DMS53 treated with DMSO at 0.1 percent for 48 hours (cell line): ENCODE measurements at regions not wholly inside any gene's neighbourhood (a gene's known extent, or its start where the extent isn't known, plus 50 kb on each side); places are given as distances from the start of the nearest gene placed in this dataset.
"Not testable (repeated sequence)": the region's sequence is repeated elsewhere in the genome, so short reads cannot be mapped to it uniquely, and the experiment has no call there.

Source experiments
- DNase-seq: peaks from one replicate; lab custom pipeline; 2025; ENCODE audit not compliant: unreplicated experiment; lab: John Stamatoyannopoulos, UW

DNA sequence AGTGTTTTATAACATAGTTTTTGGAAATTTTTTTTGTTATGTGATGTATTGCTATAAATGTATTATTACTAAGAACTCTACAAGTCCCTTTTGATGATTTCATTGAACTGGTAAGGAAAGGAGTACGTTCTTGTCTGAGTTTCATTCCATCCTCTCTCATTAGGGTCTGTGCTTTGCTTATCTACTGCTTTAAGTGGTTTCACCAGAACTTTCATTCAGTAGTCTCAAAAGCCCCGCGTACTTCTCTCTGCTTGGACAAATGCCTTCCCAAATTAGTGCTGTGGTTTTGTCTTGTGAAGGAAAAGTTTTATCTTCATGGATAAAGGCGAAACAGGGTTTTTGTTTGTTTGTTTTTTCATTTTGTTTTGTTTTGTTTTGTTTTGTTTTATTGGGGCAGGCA, 469.8 kb upstream of the WWC1 start:
- no peak for DNase-seq

DNA sequence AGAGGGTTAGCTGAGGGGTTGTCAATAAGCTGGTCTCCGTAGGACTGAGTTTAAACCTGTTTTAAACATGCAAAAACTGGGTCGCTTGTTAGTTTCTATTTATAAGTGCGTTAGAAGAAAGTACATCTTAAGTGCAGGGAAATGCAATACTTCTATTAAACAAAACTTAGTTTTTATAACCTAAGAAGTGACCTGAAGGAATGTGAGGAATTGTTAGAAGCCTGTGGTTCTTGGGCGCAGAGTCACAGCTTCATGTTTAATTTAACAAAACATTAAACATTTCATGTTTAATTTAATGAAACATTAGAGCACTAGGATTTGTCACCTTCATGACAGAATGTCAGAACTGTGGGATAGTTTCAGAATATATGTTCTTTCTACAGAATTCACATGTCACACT, 469.2 kb upstream of the WWC1 start:
- DNase-seq: no peak

DNA sequence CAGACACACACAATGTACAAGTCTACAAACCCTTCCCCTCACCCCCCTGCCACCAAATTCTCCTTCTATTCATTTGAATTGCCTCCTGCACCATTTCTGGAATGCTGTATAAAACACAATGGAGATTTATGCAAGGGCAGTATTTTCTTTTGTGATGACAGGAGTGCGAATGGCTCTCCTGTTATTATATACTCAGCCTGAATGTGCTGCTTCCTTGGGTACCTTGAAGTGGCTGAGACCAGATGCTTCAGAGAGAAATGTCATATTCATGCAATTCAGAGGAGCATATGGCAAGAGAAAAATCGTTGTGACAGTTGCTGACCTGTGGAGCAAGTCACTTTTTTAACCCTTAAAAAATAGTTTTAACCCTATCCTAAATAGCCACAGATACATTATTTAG, 468.0 kb upstream of the WWC1 start:
- no peak for DNase-seq

DNA sequence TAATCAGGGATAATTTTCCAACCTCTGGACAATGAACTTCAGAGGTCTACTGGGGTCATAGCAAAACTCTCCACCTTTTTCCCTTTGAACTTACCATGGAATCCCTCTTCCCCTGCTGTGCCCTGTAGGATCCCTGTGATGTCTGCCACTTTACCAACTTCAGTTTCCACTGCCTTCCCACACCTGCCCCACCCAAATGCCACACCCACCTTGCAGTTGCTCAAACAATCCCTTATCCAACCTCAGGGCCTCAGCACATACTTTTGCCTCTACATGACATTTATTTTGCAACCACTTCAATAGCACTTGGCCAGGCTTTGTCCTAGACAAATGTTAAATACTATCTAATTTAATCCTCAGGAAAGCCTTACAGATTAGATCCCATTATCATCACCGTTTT, 463.7 kb upstream of the WWC1 start:
- no peak for DNase-seq

DNA sequence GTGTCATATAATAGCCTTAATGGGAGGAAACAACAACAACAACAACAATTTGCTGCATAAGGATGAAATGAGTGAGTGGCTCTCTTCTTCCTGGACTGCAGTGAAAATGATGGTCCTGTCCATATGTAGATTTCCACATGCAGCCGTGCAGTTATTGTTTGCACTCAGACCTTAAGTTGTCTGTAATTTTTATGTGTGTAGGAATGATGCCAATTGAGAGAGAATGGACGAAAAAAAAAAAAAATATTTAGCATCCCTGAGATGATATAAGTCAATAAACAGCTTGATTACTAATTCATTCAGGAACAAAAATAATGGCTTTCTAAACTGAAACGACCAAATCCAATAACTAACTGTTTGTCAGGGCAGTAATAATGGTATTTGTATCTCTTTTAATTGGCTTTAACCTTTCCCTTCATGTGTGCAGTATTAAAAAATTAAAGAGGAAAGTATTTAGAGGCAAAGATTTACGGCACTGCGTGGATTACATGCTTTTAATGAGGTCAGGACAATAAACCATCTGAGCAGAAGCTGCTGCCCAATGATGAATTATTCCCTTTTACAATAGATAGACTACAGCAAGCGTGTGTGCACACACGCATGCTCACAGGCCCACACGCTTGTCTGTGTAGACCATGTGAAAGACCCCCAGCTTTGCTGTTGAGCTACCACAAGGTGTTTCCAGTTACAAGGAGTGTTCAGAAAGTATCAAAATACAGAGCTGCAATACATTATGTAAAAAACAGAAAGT, 459.5 kb upstream of the WWC1 start:
- DNase-seq: no peak

DNA sequence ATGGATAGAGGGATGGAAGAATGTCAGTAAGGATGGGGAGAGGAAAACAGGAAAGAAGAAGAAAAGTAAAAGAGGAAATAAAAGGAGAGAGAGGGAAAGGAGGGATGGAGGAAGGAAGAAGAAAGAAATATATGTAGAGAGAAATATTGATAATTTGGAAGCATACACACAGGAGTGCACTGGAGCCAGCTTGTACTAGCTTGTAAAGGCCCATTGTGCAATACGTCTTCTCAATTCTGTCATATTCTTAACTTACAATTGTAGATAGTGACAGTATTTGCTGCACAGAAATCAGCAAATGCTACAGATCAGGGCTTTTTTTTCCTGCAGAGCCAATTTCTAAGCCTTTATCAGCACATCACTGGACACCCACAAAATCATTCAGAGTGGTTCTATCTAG, 458.8 kb upstream of the WWC1 start:
- no peak for DNase-seq

DNA sequence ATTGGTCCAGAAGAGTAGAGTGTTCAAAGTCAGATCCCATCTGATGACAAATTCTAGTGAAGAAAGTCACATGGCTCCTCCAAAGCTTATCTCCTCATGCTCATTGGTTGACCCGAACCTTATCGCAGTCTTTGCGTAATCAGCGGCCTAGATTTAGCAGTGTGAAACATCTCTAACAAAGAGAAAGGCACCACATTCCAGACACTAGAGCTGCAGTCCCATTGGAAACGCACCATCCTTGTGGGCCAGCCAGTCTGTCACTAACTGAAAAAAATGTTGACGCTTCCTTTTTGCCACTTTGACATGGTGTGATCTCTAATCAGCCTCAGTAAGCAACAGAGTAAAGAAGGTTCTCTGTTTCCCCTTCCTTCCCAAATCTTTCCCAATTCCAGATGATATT, 458.0 kb upstream of the WWC1 start:
- no peak for DNase-seq

DNA sequence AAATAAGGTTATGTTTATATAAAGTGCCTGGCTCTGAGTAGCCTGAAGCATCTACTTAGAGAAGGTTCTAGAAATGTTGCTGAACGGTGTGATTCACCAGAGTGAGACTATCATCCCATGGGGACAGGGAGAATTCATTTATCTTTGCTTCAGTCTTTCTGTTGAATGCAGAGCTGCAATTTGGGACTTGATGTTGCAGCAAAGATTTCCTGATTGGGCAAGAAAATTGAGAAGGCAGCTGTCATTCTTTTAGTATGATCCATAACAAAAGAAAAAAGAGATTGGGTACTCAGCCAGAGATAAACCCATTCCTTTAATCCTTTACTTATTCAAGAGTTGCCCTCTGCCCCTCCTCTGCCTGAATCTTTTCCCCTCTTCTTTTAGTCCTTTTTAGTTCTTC, 456.3 kb upstream of the WWC1 start:
- DNase-seq: no peak

DNA sequence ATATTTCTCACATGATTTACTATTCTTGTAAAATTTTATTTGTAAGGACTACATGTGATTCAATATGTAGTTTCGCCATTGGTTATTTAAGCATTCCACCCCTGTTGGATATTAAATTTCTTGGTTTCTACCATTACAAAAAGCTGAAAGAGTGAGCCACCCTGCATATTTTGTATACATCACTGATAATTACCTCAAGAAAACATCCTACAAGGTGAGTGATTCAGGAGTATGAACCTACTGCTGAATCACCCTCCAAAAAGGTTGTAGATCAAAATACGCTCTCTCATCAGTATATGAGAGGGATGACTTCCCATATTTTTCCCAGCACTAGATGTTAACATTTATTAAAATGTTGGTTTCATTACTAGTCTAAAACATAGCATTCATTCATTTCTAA, 454.3 kb upstream of the WWC1 start:
- no peak for DNase-seq

DNA sequence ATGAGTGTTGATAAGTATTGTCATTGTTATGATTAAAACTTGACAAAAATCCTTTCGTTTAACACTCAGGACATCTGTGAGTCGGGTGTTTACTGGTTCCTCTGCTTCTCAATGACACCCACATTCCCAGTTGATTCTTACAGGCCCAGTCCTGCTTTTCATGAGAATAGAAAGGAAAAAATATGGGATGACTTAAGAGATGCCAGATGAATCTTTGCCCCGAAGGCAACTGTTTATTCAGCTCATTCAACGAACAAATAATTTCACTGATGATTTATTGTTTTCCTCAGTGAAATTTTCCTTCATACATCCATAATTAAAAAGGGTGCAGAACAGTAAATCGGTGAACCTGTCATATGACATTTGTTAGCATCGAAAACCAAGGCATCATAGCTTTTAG, 452.4 kb upstream of the WWC1 start:
- no peak for DNase-seq

DNA sequence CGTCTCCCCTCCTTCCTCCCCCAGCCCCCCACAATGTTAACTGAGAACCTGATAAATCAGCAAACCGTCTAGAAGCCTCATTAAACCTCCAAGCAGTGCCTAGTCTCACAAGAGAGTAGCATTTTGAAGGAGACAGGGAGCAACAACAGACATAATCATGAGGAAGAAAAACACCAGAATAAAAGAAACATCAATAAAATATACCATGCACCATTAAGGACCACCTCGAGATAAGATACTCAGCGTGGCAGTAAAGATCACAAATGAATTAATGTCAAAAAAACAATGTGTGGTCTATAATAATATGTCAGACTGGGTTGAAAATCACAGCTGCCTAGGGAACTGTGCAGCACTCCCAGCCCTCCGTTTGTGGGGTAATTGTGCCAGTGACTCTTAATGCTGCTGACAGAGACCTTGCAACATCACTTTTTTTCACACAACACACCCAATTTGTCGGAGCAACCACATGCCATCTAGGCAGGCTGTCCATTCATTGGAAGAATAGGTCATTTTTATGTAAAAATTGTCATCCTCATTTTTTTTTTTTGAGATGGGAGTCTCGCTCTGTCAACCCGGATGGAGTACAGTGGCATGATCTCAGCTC, 450.8 kb upstream of the WWC1 start:
- no peak for DNase-seq

DNA sequence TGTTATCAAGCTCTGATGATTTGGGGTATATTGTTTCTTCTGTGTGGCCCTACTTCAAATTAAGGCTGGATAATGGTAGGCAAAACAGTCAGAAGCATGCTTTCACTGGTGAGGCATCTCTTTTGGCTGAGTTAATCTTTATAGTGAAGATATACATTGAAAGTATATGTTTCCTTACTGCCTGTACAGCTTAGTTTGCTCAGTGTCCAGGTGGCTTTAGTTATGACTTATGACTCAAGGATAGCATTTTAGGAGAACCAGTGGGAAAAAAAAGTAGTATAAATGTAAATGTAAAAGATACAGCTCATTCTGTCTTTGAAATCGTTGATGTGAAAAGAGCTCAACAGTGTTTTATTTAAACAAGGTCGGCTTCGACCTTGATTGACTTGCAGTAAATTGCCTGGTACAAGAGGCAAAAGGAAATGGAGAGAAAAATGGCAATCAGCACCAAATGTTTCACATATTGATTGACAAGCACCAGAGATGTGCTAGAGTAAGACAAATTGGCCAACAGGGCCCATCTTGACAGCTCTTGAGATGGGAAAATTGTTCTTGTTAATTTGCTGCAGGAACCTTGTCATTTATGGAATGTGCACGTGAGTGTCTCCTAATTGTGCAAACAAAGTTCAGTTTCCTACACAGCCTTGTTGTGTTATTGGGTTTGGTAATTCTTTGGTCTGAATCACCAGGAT, 447.4 kb upstream of the WWC1 start:
- no peak for DNase-seq

DNA sequence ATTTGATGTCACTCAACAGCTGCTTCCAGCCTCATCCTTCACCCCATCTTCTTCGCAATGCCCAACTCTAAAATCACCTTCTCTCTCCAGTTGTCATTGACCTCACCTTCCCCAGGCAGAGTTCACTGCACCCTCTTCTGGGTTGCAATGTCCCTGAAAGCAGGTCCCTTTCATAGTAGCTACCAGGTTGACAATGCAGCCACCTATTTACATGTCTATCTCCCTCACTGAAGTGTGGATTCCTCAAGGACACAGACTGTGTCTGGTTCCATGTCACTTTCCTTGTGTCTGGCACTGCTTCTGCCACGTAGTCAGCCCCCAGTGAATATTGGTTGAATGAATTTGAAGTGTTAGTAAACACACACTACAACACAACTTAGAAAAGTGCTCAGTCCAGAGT, 445.5 kb upstream of the WWC1 start:
- no peak for DNase-seq

DNA sequence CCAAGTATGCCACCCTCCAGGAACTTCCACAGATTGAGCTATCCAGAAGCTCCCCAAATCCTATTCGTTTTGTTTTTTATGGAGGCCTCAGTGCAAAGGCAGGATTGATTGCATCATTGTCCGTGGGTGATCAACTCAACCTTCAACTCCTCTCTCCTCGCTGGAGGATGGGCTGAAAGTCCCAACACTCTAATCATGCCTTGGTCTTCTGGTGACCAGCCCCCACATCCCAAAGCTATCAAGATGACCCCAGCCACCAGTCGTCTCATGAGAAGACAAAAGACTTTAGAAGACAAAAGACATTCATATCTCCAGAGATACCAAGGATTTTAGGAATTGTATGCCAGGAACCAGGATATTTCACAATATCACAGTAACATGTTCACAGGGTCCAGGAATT, 441.6 kb upstream of the WWC1 start:
- no peak for DNase-seq

DNA sequence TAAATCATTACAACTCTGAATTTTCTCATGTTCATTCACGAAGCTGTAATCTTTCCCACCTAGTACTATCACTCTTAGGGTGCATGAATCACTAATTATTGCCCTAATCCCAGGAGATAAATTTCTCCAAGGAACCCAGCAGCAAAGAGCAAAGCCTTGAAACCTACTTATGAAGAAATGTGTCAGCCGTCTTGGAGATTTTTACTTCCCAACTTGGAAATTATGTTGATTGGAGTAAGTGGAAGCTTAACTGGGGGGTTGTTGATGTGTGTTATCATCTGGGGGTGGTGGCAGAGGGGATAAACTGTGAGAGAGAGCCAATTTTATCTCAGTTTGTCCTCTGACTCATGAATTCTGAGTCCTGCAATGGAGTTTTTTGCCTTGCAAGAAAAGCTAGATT, 440.5 kb upstream of the WWC1 start:
- DNase-seq: no peak

DNA sequence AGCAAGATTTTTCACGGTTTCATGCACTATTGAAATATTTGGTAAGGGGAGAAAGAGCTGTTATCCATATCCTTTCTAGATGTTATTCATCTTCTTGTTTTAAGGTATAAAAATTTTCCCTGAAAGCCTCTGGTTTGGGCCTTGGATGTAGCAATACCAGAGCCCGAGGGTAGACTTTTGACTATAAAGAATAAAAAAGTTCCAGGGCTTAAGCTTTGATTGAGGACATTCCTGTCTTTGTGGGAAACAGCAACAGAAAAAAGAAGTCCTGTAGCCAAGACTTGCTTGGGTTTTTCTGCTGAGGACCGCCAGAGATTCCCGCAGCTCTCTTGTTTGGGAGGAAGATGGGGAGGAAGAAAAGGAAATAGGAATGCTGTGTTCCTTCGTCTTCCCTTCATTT, 440.0 kb upstream of the WWC1 start:
- DNase-seq: no peak

DNA sequence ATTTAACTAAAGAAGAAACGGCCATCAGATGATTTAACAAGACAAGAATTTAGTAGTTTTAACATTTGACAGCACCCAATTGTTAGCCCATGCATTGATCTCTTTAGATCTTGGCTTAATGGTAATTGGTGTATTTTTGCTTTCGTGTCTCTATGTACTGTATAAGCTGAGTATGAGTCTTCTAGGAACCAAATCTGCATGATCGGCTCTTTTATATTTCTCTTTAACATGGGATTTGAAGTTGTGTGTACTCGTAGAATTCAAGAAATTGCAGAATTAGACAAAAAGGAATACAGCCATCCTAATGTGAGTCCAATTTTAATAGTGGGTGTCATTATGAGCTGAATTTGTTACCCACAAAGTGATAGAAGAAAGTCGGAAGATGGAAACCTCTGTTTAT, 438.9 kb upstream of the WWC1 start:
- no peak for DNase-seq

DNA sequence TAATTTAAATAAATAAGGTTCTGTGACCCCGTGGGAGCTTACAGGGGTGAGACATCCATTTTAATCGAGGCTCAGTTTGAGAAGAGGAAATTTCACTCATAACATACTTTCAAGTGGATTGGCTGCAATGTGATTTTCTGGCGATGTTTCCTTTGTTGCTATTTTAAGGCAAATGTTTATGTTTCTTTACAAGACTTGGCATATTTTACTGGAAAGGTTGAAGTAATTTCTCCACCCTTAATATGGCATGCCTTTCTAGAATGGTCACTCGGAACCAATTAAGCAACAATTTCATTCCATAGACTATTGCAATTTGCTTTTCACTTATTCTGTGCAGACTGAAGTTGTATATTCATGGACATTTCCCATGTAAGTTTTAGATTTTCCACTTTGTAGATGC, 438.0 kb upstream of the WWC1 start:
- no peak for DNase-seq

DNA sequence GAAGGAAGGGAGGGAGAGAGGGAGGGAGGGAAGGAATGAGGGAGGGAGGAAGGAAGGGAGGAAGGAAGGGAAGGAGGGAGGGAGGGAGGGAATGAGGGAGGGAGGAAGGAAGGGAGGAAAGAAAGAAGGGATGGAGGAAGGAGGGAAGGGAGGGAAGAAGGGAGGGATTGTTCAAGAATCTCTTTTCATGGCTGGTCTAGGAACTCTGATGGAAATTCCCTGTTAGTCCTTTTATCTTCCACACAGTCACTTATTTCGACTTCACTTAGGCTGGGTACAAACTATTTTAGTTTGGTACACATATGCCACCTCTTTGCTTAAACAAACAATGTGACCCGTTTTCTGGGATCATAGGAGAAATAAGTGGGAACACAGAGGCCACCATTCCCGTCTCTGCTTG, 435.6 kb upstream of the WWC1 start:
- no peak for DNase-seq

DNA sequence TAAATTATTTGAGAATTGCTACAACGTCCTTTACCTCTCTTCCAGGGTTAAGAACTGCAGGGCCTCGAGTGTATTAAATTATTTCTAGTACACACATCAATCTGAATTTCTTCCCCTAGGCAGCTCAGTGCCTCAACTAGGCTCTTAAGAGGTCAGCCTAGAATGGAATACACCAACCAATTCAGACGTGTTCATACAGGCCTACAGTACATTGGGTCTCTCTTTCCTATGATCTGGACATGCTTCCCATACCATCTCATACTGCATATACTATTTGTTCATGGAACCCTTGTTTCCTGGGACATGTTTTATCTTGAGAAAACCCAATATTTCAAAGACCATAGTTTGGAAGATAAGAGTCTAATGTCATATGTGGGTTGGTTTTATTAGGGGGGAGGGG, 434.1 kb upstream of the WWC1 start:
- no peak for DNase-seq

DNA sequence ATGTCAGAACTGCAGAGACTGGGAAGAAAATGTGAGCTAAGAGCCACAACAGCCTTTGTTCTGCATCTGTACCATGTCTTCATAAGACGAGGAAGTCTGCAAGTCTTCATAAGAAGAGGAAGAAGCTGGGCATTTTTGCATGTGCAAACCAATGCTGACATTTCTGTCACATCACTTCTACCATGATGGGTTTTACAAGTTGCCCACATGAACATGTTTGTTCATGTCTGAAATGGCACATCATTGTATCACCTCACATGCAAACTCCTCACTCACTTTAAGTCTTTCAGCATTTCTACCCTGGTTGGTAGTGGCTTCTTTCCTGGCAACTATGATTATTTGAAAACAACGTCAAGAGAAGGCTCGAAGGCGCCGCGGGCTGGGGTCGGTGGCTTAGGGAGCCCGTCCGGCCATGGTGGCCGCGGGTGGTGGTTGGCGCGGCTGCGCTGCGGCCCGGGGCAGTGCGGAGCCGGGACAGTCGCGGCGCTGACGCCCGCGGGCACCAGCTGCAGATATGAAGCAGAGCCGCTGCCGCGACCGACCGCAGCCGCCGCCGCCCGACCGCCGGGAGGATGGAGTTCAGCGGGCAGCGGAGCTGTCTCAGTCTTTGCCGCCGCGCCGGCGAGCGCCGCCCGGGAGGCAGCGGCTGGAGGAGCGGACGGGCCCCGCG, 433.1 kb upstream of the WWC1 start:
- not testable (repeated sequence) for DNase-seq
